ENCODE measurements at regions not wholly inside any gene's neighbourhood (a gene's known extent, or its start where the extent isn't known, plus 50 kb on each side); places are given as distances from the start of the nearest gene placed in this dataset.

- H3K27ac Mint-ChIP-seq, result no peak overlapping the region
- H3K36me3 ChIP-seq (ENCODE audit: control insufficient read depth, insufficient read depth, low read length), result no peaks in the 10 kb centered on the region
- H3K27ac ChIP-seq (ENCODE audit: low read depth, low read length), result no peak overlapping the region
- H3K9me3 Mint-ChIP-seq, result no peaks in the 10 kb centered on the region
- DNase-seq, result no peak
- no peaks in the 10 kb centered on the region for H3K27me3 ChIP-seq (ENCODE audit: control insufficient read depth, insufficient read depth, low read length, poor library complexity, severe bottlenecking)
- peaks cover 18% of the 10 kb centered on the region for H3K27me3 Mint-ChIP-seq (ENCODE audit: insufficient read depth)
- no peak overlapping the region for H3K4me3 Mint-ChIP-seq
- TF ChIP-seq CTCF (conservative IDR thresholded peaks at IDR 0.05), result no peak
- H3K4me1 ChIP-seq (ENCODE audit: control insufficient read depth, insufficient read depth, low read length), result no peaks in the 10 kb centered on the region
- peaks cover 10% of the 10 kb centered on the region for H3K4me1 Mint-ChIP-seq
- H3K9me3 ChIP-seq (ENCODE audit: control insufficient read depth, low read length), result no peaks in the 10 kb centered on the region
- no peaks in the 10 kb centered on the region for H3K36me3 Mint-ChIP-seq (ENCODE audit: low read depth)
- H3K9ac ChIP-seq (ENCODE audit: extremely low read depth, low read length, poor library complexity, severe bottlenecking), result no peak overlapping the region
- 91 to 92% methylated on average over 8 to 9 of the region's 9 CpGs for WGBS, 2 experiments (ENCODE audit: insufficient coverage in 1 of 2, insufficient read length in 1 of 2)
- H3K4me3 ChIP-seq (ENCODE audit: low read length), result no peak overlapping the region
Observed at GRCh38 chr5:36390640-36391039, 88.9 kb upstream of the RANBP3L start.

GRCh38 chr5:36392186-36392585 lies 90.5 kb upstream of the RANBP3L start:
- H3K4me1 ChIP-seq (ENCODE audit: control insufficient read depth, insufficient read depth, low read length), result no peaks in the 10 kb centered on the region
- H3K4me3 ChIP-seq (ENCODE audit: low read length), result no peak overlapping the region
- Mint-ChIP-seq H3K4me3 (no peak overlapping the region), H3K27me3 (ENCODE audit: insufficient read depth) (peaks cover 12% of the 10 kb centered on the region), H3K4me1 (peaks cover 12% of the 10 kb centered on the region), H3K27ac (no peak overlapping the region), H3K9me3 (no peaks in the 10 kb centered on the region), H3K36me3 (ENCODE audit: low read depth) (no peaks in the 10 kb centered on the region)
- WGBS, 2 experiments (ENCODE audit: insufficient coverage in 1 of 2, insufficient read length in 1 of 2), result 93 to 100% methylated on average over 3 to 5 of the region's 5 CpGs
- no peak overlapping the region for H3K9ac ChIP-seq (ENCODE audit: extremely low read depth, low read length, poor library complexity, severe bottlenecking)
- H3K27me3 ChIP-seq (ENCODE audit: control insufficient read depth, insufficient read depth, low read length, poor library complexity, severe bottlenecking), result no peaks in the 10 kb centered on the region
- no peaks in the 10 kb centered on the region for H3K36me3 ChIP-seq (ENCODE audit: control insufficient read depth, insufficient read depth, low read length)
- DNase-seq, result no peak
- H3K9me3 ChIP-seq (ENCODE audit: control insufficient read depth, low read length), result no peaks in the 10 kb centered on the region
- no peak overlapping the region for H3K27ac ChIP-seq (ENCODE audit: low read depth, low read length)
- no peak for TF ChIP-seq CTCF (conservative IDR thresholded peaks at IDR 0.05)

- H3K9ac ChIP-seq (ENCODE audit: extremely low read depth, low read length, poor library complexity, severe bottlenecking), result no peak overlapping the region
- no peaks in the 10 kb centered on the region for H3K36me3 ChIP-seq (ENCODE audit: control insufficient read depth, insufficient read depth, low read length)
- H3K4me1 Mint-ChIP-seq, result peaks cover 13% of the 10 kb centered on the region
- H3K4me1 ChIP-seq (ENCODE audit: control insufficient read depth, insufficient read depth, low read length), result no peaks in the 10 kb centered on the region
- no peaks in the 10 kb centered on the region for H3K9me3 Mint-ChIP-seq
- no peak for DNase-seq
- TF ChIP-seq CTCF (conservative IDR thresholded peaks at IDR 0.05), result no peak
- no peak overlapping the region for H3K4me3 Mint-ChIP-seq
- no peak overlapping the region for H3K27ac Mint-ChIP-seq
- no peaks in the 10 kb centered on the region for H3K36me3 Mint-ChIP-seq (ENCODE audit: low read depth)
- no peak overlapping the region for H3K4me3 ChIP-seq (ENCODE audit: low read length)
- no peaks in the 10 kb centered on the region for H3K9me3 ChIP-seq (ENCODE audit: control insufficient read depth, low read length)
- peaks cover 12% of the 10 kb centered on the region for H3K27me3 Mint-ChIP-seq (ENCODE audit: insufficient read depth)
- H3K27ac ChIP-seq (ENCODE audit: low read depth, low read length), result no peak overlapping the region
- H3K27me3 ChIP-seq (ENCODE audit: control insufficient read depth, insufficient read depth, low read length, poor library complexity, severe bottlenecking), result no peaks in the 10 kb centered on the region
Observed at GRCh38 chr5:36392818-36393217, 91.1 kb upstream of the RANBP3L start.
